GM12864 (cell line): ENCODE measurements at regions not wholly inside any gene's neighbourhood (a gene's known extent, or its start where the extent isn't known, plus 50 kb on each side); places are given as distances from the start of the nearest gene placed in this dataset.

Experiments used
- DNase-seq: peaks from one replicate; pipeline ENCODE4 v3.0.0-alpha.2; 2011; ENCODE audit warnings: low read depth
- H3K4me3 ChIP-seq: 2 replicates; pipeline ENCODE4 v1.5.1; 2011; ENCODE audit warnings: mild to moderate bottlenecking, low read depth, low read length, control low read depth
- CTCF ChIP-seq: IDR thresholded peaks from 2 replicates; pipeline ENCODE4 v1.5.1; 2011; ENCODE audit warnings: low read depth, mild to moderate bottlenecking, moderate library complexity, low read length, control low read depth, inconsistent platforms; ENCODE audit errors: missing control alignments

GRCh38 chr1:87165177-87165576 lies 163.5 kb upstream of the LMO4 start:
- no peak for DNase-seq
- no peak for TF ChIP-seq CTCF

GRCh38 chr1:87167157-87167789 lies 161.4 kb upstream of the LMO4 start:
- TF ChIP-seq CTCF = no peak
- DNase-seq = no peak
- H3K4me3 ChIP-seq = no peak overlapping the region

More at GRCh38 chr1:87165177-87165576, 163.5 kb upstream of the LMO4 start:
- H3K4me3 ChIP-seq = no peak overlapping the region

- no peak overlapping the region for H3K4me3 ChIP-seq
- no peak for DNase-seq
- TF ChIP-seq CTCF = no peak
Observed at GRCh38 chr1:87167848-87168525, 160.7 kb upstream of the LMO4 start.

- DNase-seq = no peak
- TF ChIP-seq CTCF = no peak
- H3K4me3 ChIP-seq = no peak overlapping the region
Observed at GRCh38 chr1:87169263-87169910, 159.3 kb upstream of the LMO4 start.

GRCh38 chr1:87170157-87170556 lies 158.5 kb upstream of the LMO4 start:
- H3K4me3 ChIP-seq = no peak overlapping the region
- no peak for TF ChIP-seq CTCF
- no peak for DNase-seq

GRCh38 chr1:87170931-87171598 lies 157.6 kb upstream of the LMO4 start:
- DNase-seq = no peak
- H3K4me3 ChIP-seq = no peak overlapping the region
- no peak for TF ChIP-seq CTCF
